Mesendoderm (in vitro differentiated cells): ENCODE measurements at regions not wholly inside any gene's neighbourhood (a gene's known extent, or its start where the extent isn't known, plus 50 kb on each side); places are given as distances from the start of the nearest gene placed in this dataset.

Source experiments
- DNase-seq: peaks from one replicate; pipeline ENCODE4 v3.0.0; 2013
- H2AK5ac ChIP-seq: 2 replicates; pipeline ENCODE4 v1.6.1; 2013; ENCODE audit warnings: low read length, inconsistent platforms
- H2BK120ac ChIP-seq: 2 replicates; pipeline ENCODE4 v1.6.1; 2013; ENCODE audit warnings: low read depth, mild to moderate bottlenecking, low read length, moderate library complexity, mixed read lengths
- H2BK15ac ChIP-seq: replicated peaks from 2 replicates; pipeline ENCODE4 v1.6.1; 2013; ENCODE audit warnings: low read depth, mild to moderate bottlenecking, moderate library complexity
- H2BK5ac ChIP-seq: 2 replicates; pipeline ENCODE4 v1.6.1; 2013; ENCODE audit warnings: low read length, inconsistent platforms
- H3K18ac ChIP-seq: 2 replicates; pipeline ENCODE4 v1.6.1; 2013; ENCODE audit warnings: mild to moderate bottlenecking, low read length, mixed read lengths
- H3K23ac ChIP-seq: one replicate; pipeline ENCODE4 v1.6.1; 2013; ENCODE audit warnings: low read length
- H3K27ac ChIP-seq: 2 replicates; pipeline ENCODE4 v1.5.1; 2013; ENCODE audit warnings: low read depth, mild to moderate bottlenecking, inconsistent platforms, low read length, moderate library complexity
- H3K27me3 ChIP-seq: 2 replicates; pipeline ENCODE4 v1.6.1; 2013; ENCODE audit warnings: low read length, control low read depth, mild to moderate bottlenecking, inconsistent platforms; ENCODE audit not compliant: insufficient read depth, poor library complexity
- H3K36me3 ChIP-seq: 2 replicates; pipeline ENCODE4 v1.6.1; 2013; ENCODE audit warnings: low read length, inconsistent platforms; ENCODE audit not compliant: control insufficient read depth, insufficient read depth
- H3K4ac ChIP-seq: one replicate; pipeline ENCODE4 v1.6.1; 2013; ENCODE audit warnings: low read depth, mild to moderate bottlenecking, low read length, moderate library complexity
- H3K4me1 ChIP-seq: 2 replicates; pipeline ENCODE4 v1.6.1; 2013; ENCODE audit warnings: low read depth, low read length, inconsistent platforms; ENCODE audit not compliant: control insufficient read depth
- H3K4me2 ChIP-seq: 2 replicates; pipeline ENCODE4 v1.6.1; 2013; ENCODE audit warnings: low read length
- H3K4me3 ChIP-seq: 2 replicates; pipeline ENCODE4 v1.5.1; 2013; ENCODE audit warnings: mild to moderate bottlenecking, low read length
- H3K56ac ChIP-seq: one replicate; pipeline ENCODE4 v1.6.1; 2013; ENCODE audit warnings: low read length
- H3K79me1 ChIP-seq: 2 replicates; pipeline ENCODE4 v1.6.1; 2013; ENCODE audit warnings: low read length, inconsistent platforms
- H3K79me2 ChIP-seq: 2 replicates; pipeline ENCODE4 v1.6.1; 2013; ENCODE audit warnings: mild to moderate bottlenecking, low read length; ENCODE audit not compliant: control insufficient read depth, insufficient read depth
- H3K9ac ChIP-seq: 2 replicates; pipeline ENCODE4 v1.6.1; 2013; ENCODE audit warnings: low read length, inconsistent platforms
- H4K5ac ChIP-seq: one replicate; pipeline ENCODE4 v1.6.1; 2013; ENCODE audit warnings: low read length
- H4K8ac ChIP-seq: one replicate; pipeline ENCODE4 v1.6.1; 2013; ENCODE audit warnings: low read depth, mild to moderate bottlenecking, control low read depth, low read length, moderate library complexity
- WGBS: extraction: QIAGEN DNeasy Blood & Tissue Kit; methylation state at CpG from one replicate; pipeline ENCODE4 v1.1.7; 2013; ENCODE audit warnings: low lambda C conversion rate, missing lambda C conversion rate; ENCODE audit not compliant: insufficient coverage; ENCODE audit errors: extremely low coverage; 5-methylcytosine and 5-hydroxymethylcytosine counted together

- Histone ChIP-seq H3K4me2 (no peak overlapping the region), H2BK5ac (no peak overlapping the region), H3K36me3 (no peaks in the 10 kb centered on the region), H2BK120ac (no peak overlapping the region), H3K79me2 (no peaks in the 10 kb centered on the region), H3K56ac (no peak overlapping the region), H3K9ac (no peak overlapping the region), H3K4me3 (no peak overlapping the region), H3K27ac (no peak overlapping the region), H2AK5ac (no peak overlapping the region), H3K27me3 (no peaks in the 10 kb centered on the region), H4K5ac (no peak overlapping the region), H2BK15ac (no peak overlapping the region), H3K18ac (no peak overlapping the region), H3K4me1 (no peaks in the 10 kb centered on the region), H3K79me1 (no peaks in the 10 kb centered on the region), H3K4ac (no peak overlapping the region), H3K23ac (no peak overlapping the region), H4K8ac (no peak overlapping the region)
- no CpG with 5 or more reads among the region's 4 CpGs for WGBS
- DNase-seq: no peak
These were observed 541.0 kb downstream of the SPRY1 start for GRCh38 chr4:123937581-123937980.

- H4K8ac ChIP-seq: no peak overlapping the region
- H3K4me1 ChIP-seq: no peaks in the 10 kb centered on the region
- no peaks in the 10 kb centered on the region for H3K79me2 ChIP-seq
- H2BK15ac ChIP-seq: no peak overlapping the region
- no peak overlapping the region for H4K5ac ChIP-seq
- no peak overlapping the region for H3K4me2 ChIP-seq
- H3K4me3 ChIP-seq: no peak overlapping the region
- H3K79me1 ChIP-seq: no peaks in the 10 kb centered on the region
- H3K36me3 ChIP-seq: no peaks in the 10 kb centered on the region
- H2AK5ac ChIP-seq: no peak overlapping the region
- H2BK5ac ChIP-seq: no peak overlapping the region
- no peak overlapping the region for H3K27ac ChIP-seq
- no peak overlapping the region for H3K56ac ChIP-seq
- H3K9ac ChIP-seq: no peak overlapping the region
- no peak overlapping the region for H2BK120ac ChIP-seq
- no peaks in the 10 kb centered on the region for H3K27me3 ChIP-seq
- DNase-seq: peak; percentile 36
- no CpG with 5 or more reads among the region's 1 CpG for WGBS
- H3K4ac ChIP-seq: no peak overlapping the region
- no peak overlapping the region for H3K18ac ChIP-seq
- no peak overlapping the region for H3K23ac ChIP-seq
These were observed 543.0 kb downstream of the SPRY1 start for GRCh38 chr4:123939621-123940020.

DNA sequence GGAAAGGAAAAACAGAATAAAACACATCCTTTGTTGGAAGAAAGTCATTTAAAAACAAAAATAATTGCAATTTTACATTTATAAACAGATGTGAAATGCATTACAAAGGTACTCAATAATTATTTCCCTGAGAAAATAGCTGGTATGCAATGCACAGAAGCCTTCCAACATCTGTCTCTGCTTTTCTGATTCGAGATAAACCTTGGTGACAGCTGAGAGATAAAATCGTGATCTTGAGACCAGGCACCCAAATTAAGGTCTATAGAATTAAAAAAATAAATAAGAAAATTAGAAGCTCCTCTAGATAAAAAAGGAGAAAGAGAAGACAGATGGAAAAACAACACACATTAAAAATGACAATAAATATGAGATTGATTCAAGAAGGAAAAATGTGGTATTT is 544.0 kb downstream of the SPRY1 start:
- H2AK5ac ChIP-seq: no peak overlapping the region
- no peak overlapping the region for H3K9ac ChIP-seq
- no peak overlapping the region for H3K27ac ChIP-seq
- no peaks in the 10 kb centered on the region for H3K4me1 ChIP-seq
- no peak overlapping the region for H4K5ac ChIP-seq
- H2BK15ac ChIP-seq: no peak overlapping the region
- H2BK120ac ChIP-seq: no peak overlapping the region
- H3K56ac ChIP-seq: no peak overlapping the region
- WGBS: no CpG with 5 or more reads among the region's 2 CpGs
- no peak overlapping the region for H4K8ac ChIP-seq
- no peak overlapping the region for H3K4me3 ChIP-seq
- no peaks in the 10 kb centered on the region for H3K79me2 ChIP-seq
- H2BK5ac ChIP-seq: no peak overlapping the region
- H3K79me1 ChIP-seq: no peaks in the 10 kb centered on the region
- no peak overlapping the region for H3K23ac ChIP-seq
- no peak overlapping the region for H3K4me2 ChIP-seq
- no peaks in the 10 kb centered on the region for H3K27me3 ChIP-seq
- H3K18ac ChIP-seq: no peak overlapping the region
- H3K36me3 ChIP-seq: no peaks in the 10 kb centered on the region
- no peak for DNase-seq
- H3K4ac ChIP-seq: no peak overlapping the region

- WGBS: no CpG with 5 or more reads among the region's 1 CpG
- no peaks in the 10 kb centered on the region for H3K79me2 ChIP-seq
- H4K5ac ChIP-seq: no peak overlapping the region
- H2BK120ac ChIP-seq: no peak overlapping the region
- no peak overlapping the region for H3K4ac ChIP-seq
- no peak overlapping the region for H4K8ac ChIP-seq
- H3K36me3 ChIP-seq: no peaks in the 10 kb centered on the region
- H3K4me2 ChIP-seq: no peak overlapping the region
- no peak overlapping the region for H2AK5ac ChIP-seq
- no peak overlapping the region for H3K18ac ChIP-seq
- no peak overlapping the region for H2BK15ac ChIP-seq
- no peaks in the 10 kb centered on the region for H3K27me3 ChIP-seq
- no peak overlapping the region for H3K27ac ChIP-seq
- no peak overlapping the region for H3K9ac ChIP-seq
- H3K56ac ChIP-seq: no peak overlapping the region
- H3K4me3 ChIP-seq: no peak overlapping the region
- no peaks in the 10 kb centered on the region for H3K79me1 ChIP-seq
- H3K4me1 ChIP-seq: no peaks in the 10 kb centered on the region
- no peak for DNase-seq
- no peak overlapping the region for H2BK5ac ChIP-seq
- H3K23ac ChIP-seq: no peak overlapping the region
These were observed 544.7 kb downstream of the SPRY1 start for GRCh38 chr4:123941306-123941705.

DNA sequence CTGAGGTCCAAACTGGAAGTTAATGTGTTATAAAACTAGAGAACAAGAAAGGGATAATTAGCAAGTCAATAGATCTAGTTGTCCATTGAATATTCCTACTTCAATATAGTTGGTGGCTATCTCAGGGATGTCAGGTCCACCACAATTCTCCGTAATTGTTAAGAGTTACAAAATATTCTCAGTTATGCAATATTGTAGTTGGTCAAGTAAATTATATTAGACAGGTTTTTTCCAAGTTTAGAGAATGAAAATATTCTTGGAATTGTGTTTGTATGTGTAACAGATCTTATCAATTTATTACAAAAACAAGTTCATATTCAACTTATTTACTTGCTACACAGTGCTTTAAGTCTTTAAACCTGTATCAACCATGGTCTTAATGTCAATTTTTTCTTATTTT is 547.4 kb downstream of the SPRY1 start:
- no peaks in the 10 kb centered on the region for H3K27me3 ChIP-seq
- H2BK15ac ChIP-seq: no peak overlapping the region
- no peak overlapping the region for H3K9ac ChIP-seq
- no peak overlapping the region for H3K4ac ChIP-seq
- DNase-seq: no peak
- H3K79me1 ChIP-seq: no peaks in the 10 kb centered on the region
- no peaks in the 10 kb centered on the region for H3K4me1 ChIP-seq
- H2BK120ac ChIP-seq: no peak overlapping the region
- no peak overlapping the region for H3K4me3 ChIP-seq
- no peak overlapping the region for H3K27ac ChIP-seq
- no peak overlapping the region for H2BK5ac ChIP-seq
- H3K79me2 ChIP-seq: no peaks in the 10 kb centered on the region
- H3K4me2 ChIP-seq: no peak overlapping the region
- no peak overlapping the region for H3K23ac ChIP-seq
- no peak overlapping the region for H4K8ac ChIP-seq
- no peaks in the 10 kb centered on the region for H3K36me3 ChIP-seq
- H3K56ac ChIP-seq: no peak overlapping the region
- H2AK5ac ChIP-seq: no peak overlapping the region
- no CpG with 5 or more reads among the region's 1 CpG for WGBS
- no peak overlapping the region for H3K18ac ChIP-seq
- H4K5ac ChIP-seq: no peak overlapping the region

DNA sequence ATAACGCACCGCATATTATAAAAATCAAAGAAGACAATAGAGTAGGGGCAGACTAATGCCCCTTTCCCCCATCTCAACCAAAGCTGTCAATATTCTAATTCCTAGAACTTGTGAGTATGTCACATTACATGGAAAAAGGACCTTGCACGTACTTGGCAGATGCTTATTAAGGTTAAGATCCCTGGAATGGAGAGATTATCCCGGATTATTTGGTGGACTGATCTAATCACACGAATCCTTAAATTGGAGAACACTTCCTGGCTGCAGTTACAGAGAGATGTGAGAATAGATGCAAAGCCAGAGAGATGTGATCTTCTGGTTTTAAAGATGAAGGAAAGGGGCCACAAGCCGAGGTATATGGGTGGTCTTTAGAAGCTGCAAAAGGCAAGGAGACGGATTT is 548.7 kb downstream of the SPRY1 start:
- no peak overlapping the region for H3K9ac ChIP-seq
- no peak overlapping the region for H3K18ac ChIP-seq
- no peaks in the 10 kb centered on the region for H3K79me2 ChIP-seq
- no peak overlapping the region for H3K4ac ChIP-seq
- no peak overlapping the region for H3K23ac ChIP-seq
- no peak overlapping the region for H4K5ac ChIP-seq
- H3K79me1 ChIP-seq: no peaks in the 10 kb centered on the region
- H3K4me2 ChIP-seq: no peak overlapping the region
- no peak overlapping the region for H2BK120ac ChIP-seq
- H3K36me3 ChIP-seq: no peaks in the 10 kb centered on the region
- H2BK5ac ChIP-seq: no peak overlapping the region
- H3K27ac ChIP-seq: no peak overlapping the region
- no peaks in the 10 kb centered on the region for H3K27me3 ChIP-seq
- H3K4me1 ChIP-seq: no peaks in the 10 kb centered on the region
- WGBS: no CpG with 5 or more reads among the region's 7 CpGs
- no peak overlapping the region for H3K4me3 ChIP-seq
- no peak overlapping the region for H2AK5ac ChIP-seq
- DNase-seq: no peak
- no peak overlapping the region for H4K8ac ChIP-seq
- no peak overlapping the region for H2BK15ac ChIP-seq
- no peak overlapping the region for H3K56ac ChIP-seq
